HepG2 (cell line): ENCODE measurements at regions not wholly inside any gene's neighbourhood (a gene's known extent, or its start where the extent isn't known, plus 50 kb on each side); places are given as distances from the start of the nearest gene placed in this dataset.

ENCODE experiments used
- ATF7-NPFF ChIP-seq: sonication (generic); formaldehyde crosslinking; IDR thresholded peaks from 2 replicates; pipeline ENCODE4 v1.8.1; 2023; ENCODE audit warnings: mild to moderate bottlenecking, low read depth, missing genetic modification reagents, moderate library complexity
- EZH2 ChIP-seq: conservative IDR thresholded peaks from 2 replicates; pipeline ENCODE4 v1.6.1; 2012; ENCODE audit warnings: mild to moderate bottlenecking, low read depth, low read length, moderate library complexity
- GABPA ChIP-seq, 2 experiments: IDR thresholded peaks; 2 replicates each; pipeline ENCODE4 v1.6.1; 2011 to 2016; ENCODE audit warnings: low read depth in 2 of 2, low read length in 1 of 2, missing biosample characterization in 1 of 2, missing genetic modification characterization in 1 of 2
- HCFC1 ChIP-seq: fragments of 150-350 bp; IDR thresholded peaks from 2 replicates; pipeline ENCODE4 v1.6.1; 2014; ENCODE audit warnings: low read depth, low read length
- KAT7 ChIP-seq: IDR thresholded peaks from 2 replicates; pipeline ENCODE4 v1.6.1; 2018; ENCODE audit warnings: borderline replicate concordance, missing compliant biosample characterization
- KLF12 ChIP-seq: sonication (generic); formaldehyde crosslinking; IDR thresholded peaks from 2 replicates; pipeline ENCODE4 v1.4.0; 2020; ENCODE audit warnings: missing genetic modification reagents, borderline replicate concordance
- KMT2A ChIP-seq: sonication (generic); formaldehyde crosslinking; IDR thresholded peaks from 2 replicates; pipeline ENCODE4 v1.4.0; 2020; ENCODE audit warnings: missing genetic modification reagents
- NONO ChIP-seq, 2 experiments: fragments of 450-650 bp in 1 of 2; sonication (generic) in 1 of 2; formaldehyde crosslinking in 1 of 2; IDR thresholded peaks in 1 of 2; conservative IDR thresholded peaks in 1 of 2; 2 replicates each; pipeline versions ENCODE4 v1.6.1 to v1.8.0; 2017 to 2022; ENCODE audit warnings: mild to moderate bottlenecking in 1 of 2, missing genetic modification reagents in 1 of 2, moderate library complexity in 1 of 2
- PCBP1 ChIP-seq: fragments of 200-400 bp; formaldehyde crosslinking; IDR thresholded peaks from 2 replicates; pipeline ENCODE4 v1.6.1; 2017; ENCODE audit warnings: mild to moderate bottlenecking, low read depth, low read length, borderline replicate concordance
- POGK ChIP-seq: sonication (generic); formaldehyde crosslinking; conservative IDR thresholded peaks from 2 replicates; pipeline ENCODE4 v1.8.0; 2022; ENCODE audit warnings: mild to moderate bottlenecking, moderate library complexity, missing genetic modification reagents
- SP1 ChIP-seq, 2 experiments: fragments of 450-650 bp in 1 of 2; sonication (generic) in 1 of 2; formaldehyde crosslinking in 1 of 2; IDR thresholded peaks; 2 replicates each; pipeline versions ENCODE4 v1.4.0 to v1.6.1; 2016 to 2020; ENCODE audit warnings: missing genetic modification reagents in 1 of 2
- TFAP4 ChIP-seq: sonication (generic); IDR thresholded peaks from 2 replicates; pipeline ENCODE4 v1.6.1; 2016; ENCODE audit warnings: low read depth, borderline replicate concordance
- XBP1 ChIP-seq: sonication (generic); formaldehyde crosslinking; IDR thresholded peaks from 2 replicates; pipeline ENCODE4 v1.5.0; 2020; ENCODE audit warnings: missing genetic modification reagents
- ZFP36 ChIP-seq: fragments of 150-350 bp; IDR thresholded peaks from 2 replicates; pipeline ENCODE4 v1.6.1; 2018; ENCODE audit warnings: borderline replicate concordance, low read length, low read depth; ENCODE audit not compliant: partially characterized antibody
- ZHX2 ChIP-seq, 2 experiments: sonication (generic) in 1 of 2; formaldehyde crosslinking in 1 of 2; IDR thresholded peaks; 2 replicates each; pipeline versions ENCODE4 v1.6.1 to v1.9.0; 2014 to 2022; ENCODE audit warnings: antibody characterized with exemption in 1 of 2, borderline replicate concordance in 1 of 2, inconsistent platforms in 1 of 2, low read depth in 1 of 2, missing genetic modification reagents in 1 of 2
- ZMAT3 ChIP-seq: sonication (generic); formaldehyde crosslinking; conservative IDR thresholded peaks from 2 replicates; pipeline ENCODE4 v1.7.0; 2021; ENCODE audit warnings: missing genetic modification reagents
- ZNF124 ChIP-seq: sonication (generic); formaldehyde crosslinking; IDR thresholded peaks from 2 replicates; pipeline ENCODE4 v1.4.0; 2020; ENCODE audit warnings: missing genetic modification reagents
- ZNF282 ChIP-seq: fragments of 450-650 bp; IDR thresholded peaks from 2 replicates; pipeline ENCODE4 v1.6.1; 2018; ENCODE audit not compliant: partially characterized antibody
- ZNF317 ChIP-seq: sonication (generic); formaldehyde crosslinking; IDR thresholded peaks from 2 replicates; pipeline ENCODE4 v1.5.0; 2020; ENCODE audit warnings: mild to moderate bottlenecking, missing genetic modification reagents
- ZNF510 ChIP-seq: sonication (generic); formaldehyde crosslinking; IDR thresholded peaks from 2 replicates; pipeline ENCODE4 v1.4.0; 2020; ENCODE audit warnings: low read depth, mild to moderate bottlenecking, missing genetic modification reagents
- ZNF616 ChIP-seq: sonication (generic); formaldehyde crosslinking; IDR thresholded peaks from 2 replicates; pipeline ENCODE4 v1.5.0; 2020; ENCODE audit warnings: low read depth, mild to moderate bottlenecking, missing genetic modification reagents

GRCh38 chr10:59007307-59008025 lies 169.0 kb upstream of the PHYHIPL start (continued):
- TF ChIP-seq ZHX2 (IDR thresholded peaks at IDR 0.05; ENCODE audit: low read depth) (no peak), ZHX2 (CRISPR knock-in tag; IDR thresholded peaks at IDR 0.05; ENCODE audit: borderline replicate concordance) (no peak), XBP1 (CRISPR knock-in tag) (no peak), ATF7-NPFF (CRISPR knock-in tag) (no peak), ZNF124 (peak; percentile 26; the same call in 1 of the 2 replicates), NONO (IDR thresholded peaks at IDR 0.05) (no peak), NONO (CRISPR knock-in tag; conservative IDR thresholded peaks at IDR 0.05) (peak; percentile 46), ZNF616 (CRISPR knock-in tag) (no peak), ZFP36 (no peak), KLF12 (CRISPR knock-in tag) (no peak), POGK (CRISPR knock-in tag) (peak; percentile 67; the same call in 1 of the 2 replicates), ZNF317 (no peak), KAT7 (CRISPR knock-in tag) (no peak), ZMAT3 (CRISPR knock-in tag) (no peak; the same call in 1 of the 2 replicates), TFAP4 (peak; percentile 13; the same call in 1 of the 2 replicates), ZNF510 (CRISPR knock-in tag) (peak; percentile 7; the same call in 1 of the 2 replicates), KMT2A (CRISPR knock-in tag) (0 out of 2 replicates have a peak, but pooled peaks have one; percentile 12), PCBP1 (no peak), GABPA (IDR thresholded peaks at IDR 0.05; ENCODE audit: low read depth, low read length) (no peak), GABPA (CRISPR knock-in tag; IDR thresholded peaks at IDR 0.05; ENCODE audit: low read depth) (no peak), SP1 (IDR thresholded peaks at IDR 0.05) (no peak), SP1 (CRISPR knock-in tag; IDR thresholded peaks at IDR 0.05) (no peak), EZH2 (no peak), HCFC1 (no peak), ZNF282 (no peak)
